NB4 (cell line): ENCODE measurements at regions not wholly inside any gene's neighbourhood (a gene's known extent, or its start where the extent isn't known, plus 50 kb on each side); places are given as distances from the start of the nearest gene placed in this dataset.

ENCODE experiments used
- CTCF ChIP-seq: IDR thresholded peaks from one replicate; pipeline ENCODE4 v1.5.1; 2012; ENCODE audit warnings: low read depth, low read length
- MYC ChIP-seq: IDR thresholded peaks from 2 replicates; pipeline ENCODE4 v1.6.1; 2011; ENCODE audit warnings: low read depth, low read length
- POLR2A ChIP-seq: IDR thresholded peaks from 2 replicates; pipeline ENCODE4 v1.6.1; 2011; ENCODE audit warnings: mild to moderate bottlenecking; ENCODE audit not compliant: insufficient read length; ENCODE audit errors: extremely low read depth
- TF ChIP-seq, protein P1 (sequence below): IDR thresholded peaks from 2 replicates; pipeline ENCODE4 v1.6.1; 2011; ENCODE audit warnings: low read depth, low read length

- TF ChIP-seq CTCF (no peak), POLR2A (no peak), MYC (no peak)
- TF ChIP-seq, protein P1, sequence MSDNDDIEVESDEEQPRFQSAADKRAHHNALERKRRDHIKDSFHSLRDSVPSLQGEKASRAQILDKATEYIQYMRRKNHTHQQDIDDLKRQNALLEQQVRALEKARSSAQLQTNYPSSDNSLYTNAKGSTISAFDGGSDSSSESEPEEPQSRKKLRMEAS = no peak
These were observed 59.3 kb upstream of the SCAF8 start for GRCh38 chr6:154673919-154674318.
